ENCODE measurements at regions not wholly inside any gene's neighbourhood (a gene's known extent, or its start where the extent isn't known, plus 50 kb on each side); places are given as distances from the start of the nearest gene placed in this dataset.

DNA sequence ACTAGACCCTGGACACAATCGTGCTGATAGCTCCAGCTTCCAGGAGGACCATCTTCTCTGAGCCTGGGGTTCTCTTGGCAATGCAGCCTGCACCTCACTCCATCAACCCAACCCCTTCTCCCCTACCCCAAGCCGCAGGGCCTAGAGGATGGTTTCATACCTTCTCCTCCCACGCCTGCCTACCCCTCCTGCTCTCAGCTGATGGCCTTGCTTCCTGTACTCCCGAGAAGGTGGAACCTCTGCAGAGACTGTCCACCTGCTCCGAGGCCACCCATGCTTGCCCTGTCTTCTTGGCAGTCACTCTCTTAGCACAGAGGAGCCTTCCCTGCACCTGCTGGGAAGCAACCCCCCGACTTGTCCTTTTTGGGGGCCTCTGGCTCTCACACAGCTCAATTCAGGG, 241.9 kb downstream of the IRX2 start:
- Histone ChIP-seq H3K4me3 (ENCODE audit: low read length) (no peak overlapping the region), H3K9ac (ENCODE audit: low read depth, low read length) (no peak overlapping the region), H3K9me3 (ENCODE audit: insufficient read depth, low read depth, low read length) (no peaks in the 10 kb centered on the region), H3K27me3 (ENCODE audit: insufficient read depth, low read length) (no peaks in the 10 kb centered on the region; the same call in 1 of the 2 replicates), H3K36me3 (ENCODE audit: insufficient read depth, low read depth, low read length) (no peaks in the 10 kb centered on the region), H3K4me1 (ENCODE audit: insufficient read depth, low read length) (no peaks in the 10 kb centered on the region), H3K27ac (ENCODE audit: low read length) (no peak overlapping the region)

DNA sequence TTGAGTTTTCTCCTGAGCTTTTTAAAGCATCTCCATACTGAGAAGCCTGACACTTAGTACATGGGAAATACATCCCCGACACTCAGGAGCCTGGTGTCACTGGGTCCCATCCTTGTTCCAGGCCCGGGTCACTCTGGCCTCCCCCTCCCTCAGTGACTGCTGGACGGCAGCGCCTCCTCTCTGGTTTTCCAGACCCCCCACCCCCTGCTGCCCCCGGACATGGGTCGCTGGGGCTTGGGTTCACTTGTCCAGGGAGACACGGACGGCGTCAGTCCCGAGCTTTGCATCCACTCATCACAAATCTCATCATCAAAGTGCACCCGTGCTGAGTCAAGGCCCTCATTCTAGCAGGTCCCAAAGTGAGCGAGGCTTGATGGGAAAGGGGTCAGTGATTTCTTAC, 243.0 kb downstream of the IRX2 start:
- Histone ChIP-seq H3K27ac (ENCODE audit: low read length) (no peak overlapping the region), H3K9me3 (ENCODE audit: insufficient read depth, low read depth, low read length) (no peaks in the 10 kb centered on the region; the same call in 1 of the 2 replicates), H3K27me3 (ENCODE audit: insufficient read depth, low read length) (no peaks in the 10 kb centered on the region; the same call in 1 of the 2 replicates), H3K4me3 (ENCODE audit: low read length) (no peak overlapping the region), H3K9ac (ENCODE audit: low read depth, low read length) (no peak overlapping the region), H3K4me1 (ENCODE audit: insufficient read depth, low read length) (no peaks in the 10 kb centered on the region), H3K36me3 (ENCODE audit: insufficient read depth, low read depth, low read length) (no peaks in the 10 kb centered on the region)

GRCh38 chr5:2507611-2508010, 243.9 kb downstream of the IRX2 start:
- Histone ChIP-seq H3K9me3 (ENCODE audit: insufficient read depth, low read depth, low read length) (no peaks in the 10 kb centered on the region; the same call in 1 of the 2 replicates), H3K27me3 (ENCODE audit: insufficient read depth, low read length) (no peaks in the 10 kb centered on the region; the same call in 1 of the 2 replicates), H3K36me3 (ENCODE audit: insufficient read depth, low read depth, low read length) (no peaks in the 10 kb centered on the region), H3K4me3 (ENCODE audit: low read length) (no peak overlapping the region), H3K27ac (ENCODE audit: low read length) (no peak overlapping the region), H3K9ac (ENCODE audit: low read depth, low read length) (no peak overlapping the region), H3K4me1 (ENCODE audit: insufficient read depth, low read length) (no peaks in the 10 kb centered on the region)

DNA sequence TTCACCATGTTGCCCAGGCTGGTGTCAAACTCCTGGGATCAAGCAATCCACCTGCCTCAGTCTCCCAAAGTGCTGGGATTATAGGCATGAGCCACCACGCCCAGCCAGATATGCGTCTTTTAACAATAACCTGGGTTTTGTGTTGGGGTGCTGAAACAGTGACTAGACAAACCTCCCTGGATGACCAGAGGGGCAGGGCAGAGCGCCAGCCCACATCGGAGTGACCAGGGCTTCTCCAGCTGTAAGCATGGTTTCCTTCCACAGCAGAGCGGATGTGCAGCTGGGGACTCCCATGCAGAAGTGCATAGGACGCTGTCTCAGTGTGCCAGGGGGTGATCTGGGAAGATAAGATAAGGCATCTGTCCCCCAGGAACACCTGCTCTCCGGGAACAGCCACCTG, 244.9 kb downstream of the IRX2 start:
- Histone ChIP-seq H3K4me1 (ENCODE audit: insufficient read depth, low read length) (no peaks in the 10 kb centered on the region), H3K9ac (ENCODE audit: low read depth, low read length) (no peak overlapping the region), H3K27ac (ENCODE audit: low read length) (no peak overlapping the region), H3K9me3 (ENCODE audit: insufficient read depth, low read depth, low read length) (no peaks in the 10 kb centered on the region; the same call in 1 of the 2 replicates), H3K4me3 (ENCODE audit: low read length) (no peak overlapping the region), H3K27me3 (ENCODE audit: insufficient read depth, low read length) (no peaks in the 10 kb centered on the region; the same call in 1 of the 2 replicates), H3K36me3 (ENCODE audit: insufficient read depth, low read depth, low read length) (no peaks in the 10 kb centered on the region)

DNA sequence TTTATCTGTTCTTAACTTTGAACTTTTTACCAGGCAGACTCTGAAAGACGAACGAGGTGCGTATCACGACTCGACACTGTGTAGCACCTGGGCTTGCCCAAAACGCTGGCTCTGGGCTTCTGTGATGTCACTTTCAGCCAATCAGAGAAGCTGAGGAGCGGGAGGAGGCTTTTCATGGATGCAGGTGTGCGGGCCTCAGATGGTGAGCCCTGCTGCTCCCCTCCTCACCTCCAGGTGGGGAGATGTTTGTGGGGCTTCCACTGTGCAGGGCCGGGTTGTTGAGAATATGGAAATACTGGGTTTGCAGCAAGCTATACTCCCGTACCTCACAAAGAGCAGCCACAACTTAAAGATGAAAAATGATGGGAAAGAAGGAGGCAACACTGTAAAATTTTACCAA, 246.3 kb downstream of the IRX2 start:
- Histone ChIP-seq H3K27ac (ENCODE audit: low read length) (no peak overlapping the region), H3K4me1 (ENCODE audit: insufficient read depth, low read length) (no peaks in the 10 kb centered on the region), H3K27me3 (ENCODE audit: insufficient read depth, low read length) (no peaks in the 10 kb centered on the region), H3K4me3 (ENCODE audit: low read length) (no peak overlapping the region), H3K9ac (ENCODE audit: low read depth, low read length) (no peak overlapping the region), H3K9me3 (ENCODE audit: insufficient read depth, low read depth, low read length) (peaks cover 6% of the 10 kb centered on the region), H3K36me3 (ENCODE audit: insufficient read depth, low read depth, low read length) (no peaks in the 10 kb centered on the region)

GRCh38 chr5:2502970-2503594, 248.4 kb downstream of the IRX2 start:
- H3K9ac ChIP-seq (ENCODE audit: low read depth, low read length) = no peak overlapping the region
- peaks cover 13% of the 10 kb centered on the region for H3K9me3 ChIP-seq (ENCODE audit: insufficient read depth, low read depth, low read length)
- no peak overlapping the region for H3K27ac ChIP-seq (ENCODE audit: low read length)
- H3K27me3 ChIP-seq (ENCODE audit: insufficient read depth, low read length) = no peaks in the 10 kb centered on the region
- H3K4me1 ChIP-seq (ENCODE audit: insufficient read depth, low read length) = no peaks in the 10 kb centered on the region; the same call in 1 of the 2 replicates
- no peaks in the 10 kb centered on the region for H3K36me3 ChIP-seq (ENCODE audit: insufficient read depth, low read depth, low read length)
- H3K4me3 ChIP-seq (ENCODE audit: low read length) = no peak overlapping the region

GRCh38 chr5:2499917-2500316, 251.6 kb downstream of the IRX2 start:
- no peak overlapping the region for H3K27ac ChIP-seq (ENCODE audit: low read length)
- H3K27me3 ChIP-seq (ENCODE audit: insufficient read depth, low read length) = no peaks in the 10 kb centered on the region
- peaks cover 13% of the 10 kb centered on the region for H3K9me3 ChIP-seq (ENCODE audit: insufficient read depth, low read depth, low read length)
- H3K36me3 ChIP-seq (ENCODE audit: insufficient read depth, low read depth, low read length) = no peaks in the 10 kb centered on the region
- H3K9ac ChIP-seq (ENCODE audit: low read depth, low read length) = no peak overlapping the region
- no peak overlapping the region for H3K4me3 ChIP-seq (ENCODE audit: low read length)
- H3K4me1 ChIP-seq (ENCODE audit: insufficient read depth, low read length) = peaks cover 7% of the 10 kb centered on the region; the same call in 1 of the 2 replicates

- Histone ChIP-seq H3K36me3 (ENCODE audit: insufficient read depth, low read depth, low read length) (no peaks in the 10 kb centered on the region), H3K9me3 (ENCODE audit: insufficient read depth, low read depth, low read length) (peaks cover 13% of the 10 kb centered on the region), H3K9ac (ENCODE audit: low read depth, low read length) (no peak overlapping the region), H3K4me1 (ENCODE audit: insufficient read depth, low read length) (peaks cover 7% of the 10 kb centered on the region; the same call in 1 of the 2 replicates), H3K4me3 (ENCODE audit: low read length) (no peak overlapping the region), H3K27ac (ENCODE audit: low read length) (no peak overlapping the region), H3K27me3 (ENCODE audit: insufficient read depth, low read length) (no peaks in the 10 kb centered on the region)
Measured at GRCh38 chr5:2496891-2497290, 254.6 kb downstream of the IRX2 start.

DNA sequence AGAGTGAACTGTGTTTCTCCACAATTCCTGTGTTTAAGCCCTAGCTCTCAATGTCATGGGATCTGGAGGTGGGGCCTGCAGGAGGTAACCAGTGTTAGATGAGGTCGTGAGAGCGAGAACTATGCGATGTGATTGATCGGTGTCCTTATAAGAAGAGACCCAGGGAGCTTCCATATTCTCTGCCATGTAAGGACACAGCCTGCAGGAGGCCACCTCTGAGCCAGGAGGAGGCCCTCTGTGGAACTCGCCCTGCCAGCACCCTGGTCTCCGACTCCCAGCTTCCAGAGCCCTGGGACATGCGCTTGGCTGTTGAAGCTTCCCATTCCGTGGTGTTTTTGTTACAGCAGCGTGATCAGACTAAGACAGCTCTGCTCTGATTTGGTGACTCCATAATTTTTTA, 255.4 kb downstream of the IRX2 start:
- Histone ChIP-seq H3K9me3 (ENCODE audit: insufficient read depth, low read depth, low read length) (peaks cover 13% of the 10 kb centered on the region), H3K27ac (ENCODE audit: low read length) (no peak overlapping the region), H3K4me1 (ENCODE audit: insufficient read depth, low read length) (peaks cover 7% of the 10 kb centered on the region; the same call in 1 of the 2 replicates), H3K36me3 (ENCODE audit: insufficient read depth, low read depth, low read length) (no peaks in the 10 kb centered on the region), H3K9ac (ENCODE audit: low read depth, low read length) (no peak overlapping the region), H3K4me3 (ENCODE audit: low read length) (no peak overlapping the region), H3K27me3 (ENCODE audit: insufficient read depth, low read length) (no peaks in the 10 kb centered on the region)

- H3K36me3 ChIP-seq (ENCODE audit: insufficient read depth, low read depth, low read length) = no peaks in the 10 kb centered on the region
- H3K9ac ChIP-seq (ENCODE audit: low read depth, low read length) = no peak overlapping the region
- H3K27me3 ChIP-seq (ENCODE audit: insufficient read depth, low read length) = no peaks in the 10 kb centered on the region
- no peak overlapping the region for H3K27ac ChIP-seq (ENCODE audit: low read length)
- peaks cover 7% of the 10 kb centered on the region; the same call in 1 of the 2 replicates for H3K4me1 ChIP-seq (ENCODE audit: insufficient read depth, low read length)
- H3K4me3 ChIP-seq (ENCODE audit: low read length) = no peak overlapping the region
- no peaks in the 10 kb centered on the region for H3K9me3 ChIP-seq (ENCODE audit: insufficient read depth, low read depth, low read length)
Measured at GRCh38 chr5:2493356-2493755, 258.1 kb downstream of the IRX2 start.

DNA sequence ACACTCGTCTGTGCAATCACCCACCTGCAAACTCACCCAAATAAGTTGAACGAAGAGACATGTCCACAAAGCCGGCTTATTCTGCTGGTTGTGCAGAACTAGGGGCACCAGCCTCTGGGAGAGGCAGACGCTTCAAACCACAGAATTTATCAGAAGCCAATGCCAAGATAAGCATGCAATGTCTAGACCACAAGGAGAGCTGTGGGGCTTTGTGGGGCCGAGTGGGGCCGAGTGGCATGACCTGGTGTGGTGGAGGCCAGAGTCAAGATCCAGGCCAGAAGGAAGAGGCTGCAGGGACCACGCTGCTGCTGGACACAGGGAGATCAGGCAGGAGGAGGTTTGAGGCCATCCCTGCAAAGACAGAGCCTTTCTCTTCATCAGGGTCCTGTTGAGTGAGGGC, 259.0 kb downstream of the IRX2 start:
- no peak overlapping the region for H3K4me3 ChIP-seq (ENCODE audit: low read length)
- no peak overlapping the region for H3K27ac ChIP-seq (ENCODE audit: low read length)
- H3K9ac ChIP-seq (ENCODE audit: low read depth, low read length) = no peak overlapping the region

DNA sequence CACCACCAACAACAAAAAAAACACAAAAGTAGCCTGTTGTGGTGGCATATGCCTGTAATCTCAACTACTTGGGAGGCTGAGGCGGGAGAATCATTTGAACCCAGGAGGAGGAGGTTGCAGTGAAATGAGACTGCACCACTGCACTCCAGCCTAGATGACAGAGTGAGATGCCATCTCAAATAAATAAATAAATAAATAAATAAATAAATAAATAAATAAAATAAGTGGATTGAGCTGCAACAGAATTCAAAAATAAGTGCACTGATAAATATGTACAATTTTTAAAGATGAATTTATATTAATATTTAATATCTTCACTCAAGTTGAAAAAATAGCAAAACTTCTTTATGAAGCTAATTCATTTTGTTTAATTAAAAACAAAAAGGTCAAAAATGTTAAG, 259.6 kb downstream of the IRX2 start:
- Histone ChIP-seq H3K36me3 (ENCODE audit: insufficient read depth, low read depth, low read length) (no peaks in the 10 kb centered on the region), H3K27ac (ENCODE audit: low read length) (no peak overlapping the region), H3K9ac (ENCODE audit: low read depth, low read length) (no peak overlapping the region), H3K4me3 (ENCODE audit: low read length) (no peak overlapping the region), H3K4me1 (ENCODE audit: insufficient read depth, low read length) (no peaks in the 10 kb centered on the region), H3K9me3 (ENCODE audit: insufficient read depth, low read depth, low read length) (no peaks in the 10 kb centered on the region), H3K27me3 (ENCODE audit: insufficient read depth, low read length) (no peaks in the 10 kb centered on the region)

More for the DNA sequence above, 259.0 kb downstream of the IRX2 start:
- no peaks in the 10 kb centered on the region for H3K27me3 ChIP-seq (ENCODE audit: insufficient read depth, low read length)
- H3K36me3 ChIP-seq (ENCODE audit: insufficient read depth, low read depth, low read length) = no peaks in the 10 kb centered on the region
- H3K4me1 ChIP-seq (ENCODE audit: insufficient read depth, low read length) = peaks cover 1% of the 10 kb centered on the region; the same call in 1 of the 2 replicates
- no peaks in the 10 kb centered on the region for H3K9me3 ChIP-seq (ENCODE audit: insufficient read depth, low read depth, low read length)

All from iPS-20b (cell line).